ENCODE measurements at regions not wholly inside any gene's neighbourhood (a gene's known extent, or its start where the extent isn't known, plus 50 kb on each side); places are given as distances from the start of the nearest gene placed in this dataset.

DNA sequence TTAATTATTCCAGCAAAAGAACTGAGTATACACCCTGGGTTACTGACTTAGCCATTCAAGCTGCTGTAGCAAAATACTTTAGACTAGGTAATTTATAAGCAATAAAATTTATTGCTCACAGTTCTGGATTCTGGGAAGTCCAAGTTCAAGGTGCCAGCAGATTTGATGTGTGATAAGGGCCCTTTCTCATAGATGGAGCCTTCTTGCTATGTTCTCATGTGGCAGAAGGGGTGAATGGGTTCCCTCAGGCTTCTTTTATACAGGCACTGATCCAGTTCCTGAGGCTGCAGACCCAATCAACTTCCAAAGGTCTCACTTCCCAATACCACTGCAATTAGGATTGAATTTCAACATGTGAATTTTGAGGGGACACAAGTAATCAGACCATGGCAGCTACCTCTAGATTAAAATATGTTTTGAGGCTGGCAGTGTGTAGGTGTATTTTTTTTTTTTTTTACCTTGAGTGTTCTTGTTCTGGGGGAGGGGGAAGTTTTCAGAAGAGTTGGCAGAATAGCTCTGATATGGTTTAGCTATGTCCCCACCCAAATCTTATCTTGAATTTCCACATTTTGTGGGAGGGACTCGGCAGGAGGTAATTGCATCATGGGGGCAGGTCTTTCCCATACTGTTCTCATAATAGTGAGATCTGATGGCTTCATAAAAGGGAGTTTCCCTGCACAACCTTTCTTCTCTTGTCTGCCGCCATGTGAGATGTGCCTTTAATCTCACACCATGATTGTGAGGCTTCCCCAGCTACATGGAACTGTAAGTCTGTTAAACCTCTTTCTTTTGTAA lies 178.2 kb downstream of the RASSF9 start:
- intact Hi-C loops (cut with DNase I, micrococcal nuclease) = no loop called here
- ATAC-seq = no peak
- DNase-seq = no peak

DNA sequence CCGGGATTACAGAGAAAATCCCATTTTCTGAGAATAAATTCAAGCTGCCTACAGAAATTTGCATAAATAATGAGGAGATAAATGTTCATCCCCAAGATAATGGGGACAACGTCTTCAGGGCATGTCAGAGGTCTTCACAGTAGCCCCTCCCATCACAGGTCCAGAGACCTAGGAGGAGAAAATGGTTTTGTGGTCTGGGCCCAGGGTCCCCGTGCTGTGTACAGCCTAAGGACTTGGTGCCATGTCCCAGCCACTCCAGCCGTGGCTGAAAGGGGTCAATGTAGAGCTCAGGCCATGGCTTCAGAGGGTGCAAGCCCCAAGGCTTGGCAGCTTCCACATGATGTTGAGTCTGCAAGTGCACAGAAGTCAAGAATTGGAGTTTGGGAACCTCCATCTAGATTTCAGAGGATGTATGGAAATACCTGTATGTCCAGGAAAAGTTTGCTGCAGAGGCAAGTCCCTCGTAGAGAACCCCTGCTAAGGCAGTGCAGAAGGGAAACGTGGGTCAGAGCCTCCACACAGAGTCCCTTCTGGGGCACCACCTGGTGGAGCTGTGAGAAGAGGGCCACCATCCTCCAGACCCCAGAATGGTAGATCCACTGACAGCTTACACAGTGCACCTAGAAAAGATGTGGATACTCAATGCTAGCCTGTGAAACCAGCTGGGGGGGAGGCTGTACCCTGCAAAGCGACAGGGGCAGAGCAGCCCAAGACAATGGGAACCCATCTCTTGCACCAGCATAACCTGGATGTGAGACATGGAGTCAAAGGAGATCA lies 176.3 kb downstream of the RASSF9 start:
- ATAC-seq = no peak
- intact Hi-C loops (cut with DNase I, micrococcal nuclease) = no loop called here
- no peak for DNase-seq

- intact Hi-C loops (cut with DNase I, micrococcal nuclease) = no loop called here
- DNase-seq = no peak
- ATAC-seq = no peak
Observed at GRCh38 chr12:85661461-85662206, 174.6 kb downstream of the RASSF9 start.

DNA sequence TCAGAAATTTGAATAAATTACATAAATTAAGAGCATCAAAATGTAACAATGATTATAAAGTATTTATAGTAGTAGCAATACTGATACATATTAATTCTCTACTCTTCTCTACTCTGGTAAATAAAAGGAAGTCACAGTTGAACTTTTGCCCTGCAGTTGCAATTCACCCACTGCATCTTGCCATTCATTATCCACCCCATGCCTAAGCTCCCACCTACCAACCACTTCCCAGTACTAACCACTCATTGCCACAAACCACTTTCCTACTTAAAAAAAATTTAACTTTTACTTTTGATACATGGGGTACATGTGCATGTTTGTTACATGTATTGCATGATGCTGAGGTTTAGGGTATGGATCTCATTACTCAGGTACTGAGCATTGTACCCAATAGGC lies 174.0 kb downstream of the RASSF9 start:
- intact Hi-C loops (cut with DNase I, micrococcal nuclease) = no loop called here
- ATAC-seq (no peak), DNase-seq (no peak)

GRCh38 chr12:85663631-85664030 lies 172.6 kb downstream of the RASSF9 start:
- ATAC-seq = no peak
- intact Hi-C loops (cut with DNase I, micrococcal nuclease) = no loop called here
- DNase-seq = no peak

- intact Hi-C loops (cut with DNase I, micrococcal nuclease) = no loop called here
- no peak for DNase-seq
- no peak for ATAC-seq
Observed at GRCh38 chr12:85664429-85664828, 171.8 kb downstream of the RASSF9 start.

GRCh38 chr12:85669911-85670310 lies 166.3 kb downstream of the RASSF9 start:
- intact Hi-C loops (cut with DNase I, micrococcal nuclease) = no loop called here
- ATAC-seq (no peak), DNase-seq (no peak)

DNA sequence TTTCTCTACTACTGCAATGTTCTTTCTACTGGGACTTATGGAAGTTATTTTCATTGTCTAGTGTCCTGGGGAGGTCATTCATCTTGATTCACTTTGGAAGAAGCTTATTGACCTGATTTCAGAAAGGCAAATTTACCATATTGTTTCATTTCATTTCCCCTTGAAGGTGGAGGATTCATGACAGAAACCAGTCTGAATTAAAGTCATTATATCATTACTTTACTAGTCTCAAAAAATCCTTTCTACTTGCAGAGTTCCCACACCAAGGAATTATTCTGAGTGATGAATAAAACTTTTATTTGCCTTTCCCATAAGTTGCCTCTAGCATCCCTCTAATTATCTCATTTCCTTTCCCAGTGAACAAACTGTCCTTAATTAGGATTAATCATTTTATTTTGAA lies 163.8 kb downstream of the RASSF9 start:
- DNase-seq (no peak), ATAC-seq (no peak)
- intact Hi-C loops (cut with DNase I, micrococcal nuclease) = no loop called here

- DNase-seq (no peak), ATAC-seq (no peak)
- intact Hi-C loops (cut with DNase I, micrococcal nuclease) = no loop called here
Observed at GRCh38 chr12:85673921-85674420, 162.2 kb downstream of the RASSF9 start.

GRCh38 chr12:85676816-85677749 lies 159.1 kb downstream of the RASSF9 start:
- ATAC-seq = no peak
- intact Hi-C loops (cut with DNase I, micrococcal nuclease) = no loop called here

DNA sequence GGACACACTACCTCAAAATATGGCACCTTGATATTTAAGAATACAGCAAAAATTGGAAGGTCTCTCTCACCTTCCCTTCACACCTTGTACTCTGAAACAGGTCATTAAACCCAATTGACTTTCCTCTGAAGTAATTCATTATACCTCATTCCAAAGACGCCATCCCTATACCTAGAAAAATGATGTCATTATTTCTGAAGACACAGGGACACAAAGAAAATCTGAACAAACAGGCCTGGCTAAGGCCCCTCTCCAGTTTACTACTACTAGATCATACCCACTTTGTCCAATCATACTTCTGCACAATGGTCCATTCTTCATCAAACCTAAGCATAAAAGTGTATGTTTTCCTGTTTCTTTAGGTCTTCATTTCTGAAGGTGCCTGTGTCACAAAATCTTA lies 156.9 kb downstream of the RASSF9 start:
- intact Hi-C loops (cut with DNase I, micrococcal nuclease) = no loop called here
- no peak for ATAC-seq
- DNase-seq = no peak

More at GRCh38 chr12:85676816-85677749, 159.1 kb downstream of the RASSF9 start:
- DNase-seq = no peak

DNA sequence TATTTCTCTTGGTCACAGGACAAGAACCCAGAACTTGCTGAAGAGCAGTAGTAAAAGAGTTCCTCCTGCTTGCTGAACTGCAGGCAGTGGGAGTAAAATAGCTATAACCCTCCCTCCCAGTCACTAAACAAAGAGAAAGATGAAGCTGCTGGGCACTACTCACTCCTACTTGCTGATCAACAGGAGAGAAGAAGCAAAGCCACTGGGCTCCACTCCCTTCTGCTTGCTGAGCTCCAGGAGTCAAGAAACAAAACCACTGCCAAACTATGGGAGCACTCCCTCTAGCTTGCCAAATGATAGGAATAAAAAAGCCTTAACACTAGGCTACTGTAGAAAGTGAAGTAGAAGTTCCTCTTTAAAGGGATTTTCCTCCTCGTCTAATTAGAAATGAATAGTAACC lies 155.3 kb downstream of the RASSF9 start:
- ATAC-seq (no peak), DNase-seq (no peak)
- intact Hi-C loops (cut with DNase I, micrococcal nuclease) = no loop called here

- intact Hi-C loops (cut with DNase I, micrococcal nuclease) = no loop called here
- DNase-seq = no peak
- ATAC-seq = no peak
Observed at GRCh38 chr12:85681333-85681732, 154.9 kb downstream of the RASSF9 start.

GRCh38 chr12:85683051-85683450 lies 153.2 kb downstream of the RASSF9 start:
- no peak for ATAC-seq
- intact Hi-C loops (cut with DNase I, micrococcal nuclease) = no loop called here
- DNase-seq = no peak

DNA sequence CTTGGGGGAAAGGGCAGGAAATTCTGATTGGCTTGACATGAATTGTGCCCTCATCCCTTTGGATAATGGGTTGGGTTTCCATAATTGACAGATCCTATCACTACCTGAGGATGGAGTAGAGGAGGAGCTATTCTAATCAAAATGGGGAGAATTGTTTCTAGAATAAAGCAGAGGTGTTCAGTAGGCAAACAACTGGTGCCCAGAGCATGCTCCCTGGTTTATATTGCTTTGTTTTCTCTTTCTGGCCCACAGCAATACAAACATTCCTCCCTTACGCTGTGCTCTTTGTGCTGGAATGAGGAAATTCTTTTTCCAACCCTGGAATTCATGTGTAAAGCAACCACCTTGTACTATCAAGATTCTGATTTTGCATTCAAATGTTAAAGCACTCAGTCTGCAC lies 147.4 kb downstream of the RASSF9 start:
- ATAC-seq (no peak), DNase-seq (no peak)
- intact Hi-C loops (cut with DNase I, micrococcal nuclease) = no loop called here

- no peak for DNase-seq
- intact Hi-C loops (cut with DNase I, micrococcal nuclease) = no loop called here
- no peak for ATAC-seq
Observed at GRCh38 chr12:85690146-85690545, 146.1 kb downstream of the RASSF9 start.

- intact Hi-C loops (cut with DNase I, micrococcal nuclease) = no loop called here
- ATAC-seq = no peak
- no peak for DNase-seq
Observed at GRCh38 chr12:85693093-85693665, 143.0 kb downstream of the RASSF9 start.

DNA sequence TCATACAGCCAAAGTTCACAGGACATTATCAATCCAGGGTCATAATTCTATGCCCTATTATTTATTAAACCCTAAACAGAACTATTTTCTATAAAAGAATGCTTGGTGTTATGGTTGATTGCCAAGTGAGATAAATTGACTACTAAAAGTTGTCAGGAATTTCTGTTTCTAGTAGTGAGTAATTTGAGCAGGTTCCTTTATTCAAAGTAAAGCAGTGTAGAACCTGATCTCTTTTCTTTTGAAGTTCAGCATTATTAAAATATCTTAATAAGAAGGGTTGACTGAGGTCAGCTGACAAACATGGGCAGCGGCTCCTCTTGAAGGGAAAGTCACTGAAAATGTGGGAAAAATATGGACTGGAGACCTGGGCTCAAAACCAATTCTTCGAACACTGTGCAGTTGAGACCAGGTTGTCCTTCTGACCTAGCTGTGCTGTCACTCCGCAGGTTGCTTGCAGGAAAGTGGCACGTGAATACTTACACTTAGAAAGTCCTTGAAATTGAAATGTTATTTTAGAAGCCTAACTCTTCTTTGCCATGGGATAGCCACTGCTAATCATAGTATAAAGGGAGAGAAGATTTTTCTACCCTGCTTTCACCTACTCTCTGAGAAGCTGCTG lies 141.0 kb downstream of the RASSF9 start:
- no peak for DNase-seq
- ATAC-seq = no peak
- intact Hi-C loops (cut with DNase I, micrococcal nuclease) = no loop called here

Data from left colon (tissue), 2 donors.